K562 (cell line): ENCODE measurements at regions not wholly inside any gene's neighbourhood (a gene's known extent, or its start where the extent isn't known, plus 50 kb on each side); places are given as distances from the start of the nearest gene placed in this dataset.

Experiments used
- ATAC-seq: fragments of 200-7000 bp; cut with Tn5 transposase; 3 replicates; pipeline ENCODE4 v1.9.1; 2020; ENCODE audit warnings: moderate library complexity
- BruUV-seq: library from RNA; stranded (reverse); fragments of 400-500 nt; replicated peaks from 2 replicates; lab custom pipeline; 2021; lab: Mats Ljungman, UMichigan
- CTCF ChIA-PET: fragments of 300-600 bp; formaldehyde crosslinking; extraction: SDS; loops from one replicate; lab custom pipeline; 2021; ENCODE audit warnings: low intra/inter-chr PET ratio; lab: Yijun Ruan, JAX
- POLR2A ChIA-PET: fragments of 300-600, 350-650 bp; sonication (Branson Sonifier 250); formaldehyde crosslinking; extraction: SDS; loops from one replicate; lab custom pipeline; 2021; ENCODE audit warnings: antibody characterized with exemption, inconsistent platforms; lab: Yijun Ruan, JAX
- DNase-seq, 4 experiments: peaks; one replicate each; pipeline versions ENCODE4 v3.0.0 to v3.0.0-alpha.2; 2011 to 2018; ENCODE audit warnings: low spot score in 3 of 4, mixed read lengths in 3 of 4; ENCODE audit errors: extremely low read depth in 1 of 4
- FAIRE-seq: peaks from 2 replicates; lab custom pipeline; 2011; peaks lifted over from hg19 to GRCh38; lab: Jason Lieb, UNC
- H2AFZ ChIP-seq: 2 replicates; pipeline ENCODE4 v1.6.0; 2011; ENCODE audit warnings: low read depth, low read length, control low read depth, inconsistent platforms
- H3K27ac ChIP-seq: fragments of 200-600 bp; 3 replicates; pipeline ENCODE4 v1.8.0; 2011; ENCODE audit warnings: low read depth, mild to moderate bottlenecking, control low read depth, inconsistent platforms, low read length, moderate library complexity, mixed read lengths; ENCODE audit errors: extremely low read depth
- H3K27me3 ChIP-seq, 2 experiments: fragments of 300-600 bp in 1 of 2; 2 replicates in 1 of 2; 3 replicates in 1 of 2; pipeline versions ENCODE4 v1.6.0 to v1.8.0; 2011; ENCODE audit warnings: inconsistent platforms in 2 of 2, low read length in 2 of 2, mild to moderate bottlenecking in 1 of 2, mixed read lengths in 1 of 2, moderate library complexity in 1 of 2; ENCODE audit not compliant: control insufficient read depth in 2 of 2, insufficient read depth in 2 of 2
- H3K36me3 ChIP-seq: fragments of 300-600 bp; 3 replicates; pipeline ENCODE4 v1.8.0; 2011; ENCODE audit warnings: mild to moderate bottlenecking, low read length, inconsistent platforms; ENCODE audit not compliant: control insufficient read depth, insufficient read depth
- H3K4me1 ChIP-seq, 2 experiments: fragments of 200-600 bp in 1 of 2; replicated peaks in 1 of 2; 2 replicates in 1 of 2; 3 replicates in 1 of 2; pipeline versions ENCODE4 v1.5.1 to v1.8.0; 2011; ENCODE audit warnings: inconsistent platforms in 2 of 2, low read length in 2 of 2, mild to moderate bottlenecking in 1 of 2, mixed read lengths in 1 of 2, moderate library complexity in 1 of 2; ENCODE audit not compliant: control insufficient read depth in 2 of 2, insufficient read depth in 2 of 2
- H3K4me2 ChIP-seq: 2 replicates; pipeline ENCODE4 v1.6.1; 2011; ENCODE audit warnings: low read length, control low read depth, inconsistent platforms, mixed read lengths; ENCODE audit not compliant: insufficient read depth
- H3K4me3 ChIP-seq: fragments of 200-600 bp; sonication (generic), shearing (Covaris generic); 2 replicates; pipeline ENCODE4 v1.5.1; 2016; ENCODE audit warnings: control low read depth, inconsistent platforms
- H3K79me2 ChIP-seq: fragments of 200-600 bp; 3 replicates; pipeline ENCODE4 v1.8.0; 2011; ENCODE audit warnings: low read length, inconsistent platforms; ENCODE audit not compliant: control insufficient read depth, insufficient read depth
- H3K9ac ChIP-seq, 2 experiments: 2 replicates each; pipeline versions ENCODE4 v1.6.0 to v1.6.1; 2011; ENCODE audit warnings: low read depth in 2 of 2, low read length in 2 of 2, control low read depth in 1 of 2, inconsistent platforms in 1 of 2, mild to moderate bottlenecking in 1 of 2, mixed read lengths in 1 of 2; ENCODE audit not compliant: insufficient read depth in 1 of 2
- H3K9me1 ChIP-seq: one replicate; pipeline ENCODE4 v1.6.0; 2011; ENCODE audit warnings: inconsistent platforms, mild to moderate bottlenecking, low read length, moderate library complexity; ENCODE audit not compliant: control insufficient read depth, insufficient read depth
- H3K9me3 ChIP-seq: replicated peaks from 2 replicates; pipeline ENCODE4 v1.5.1; 2011; ENCODE audit warnings: low read depth, low read length, inconsistent platforms; ENCODE audit not compliant: control insufficient read depth, insufficient read depth
- H4K20me1 ChIP-seq: replicated peaks from 2 replicates; pipeline ENCODE4 v1.6.1; 2011; ENCODE audit warnings: low read length, inconsistent platforms, mixed read lengths; ENCODE audit not compliant: control insufficient read depth, insufficient read depth
- CREM ChIP-seq: IDR thresholded peaks from 2 replicates; pipeline ENCODE4 v1.6.1; 2014; ENCODE audit warnings: antibody characterized with exemption, low read depth
- MAFG ChIP-seq: fragments of 450-650 bp; conservative IDR thresholded peaks from 2 replicates; pipeline ENCODE4 v1.6.1; 2016; ENCODE audit warnings: missing genetic modification characterization, missing compliant biosample characterization
- NCOR1 ChIP-seq: fragments of 450-650 bp; IDR thresholded peaks from 2 replicates; pipeline ENCODE4 v1.6.1; 2016; ENCODE audit warnings: mild to moderate bottlenecking, moderate library complexity
- NFYB ChIP-seq: IDR thresholded peaks from 2 replicates; pipeline ENCODE4 v1.6.1; 2011; ENCODE audit warnings: mild to moderate bottlenecking, moderate library complexity; ENCODE audit not compliant: insufficient read length; ENCODE audit errors: extremely low read depth
- STAT5A ChIP-seq: IDR thresholded peaks from 2 replicates; pipeline ENCODE4 v1.6.1; 2012; ENCODE audit warnings: low read length, inconsistent platforms, borderline replicate concordance
- TAF1 ChIP-seq: IDR thresholded peaks from 2 replicates; pipeline ENCODE4 v1.6.1; 2011; ENCODE audit warnings: mild to moderate bottlenecking, low read length, moderate library complexity; ENCODE audit not compliant: insufficient read depth, control insufficient read depth, severe bottlenecking; ENCODE audit errors: extremely low read depth
- TGIF2 ChIP-seq: sonication (generic); formaldehyde crosslinking; IDR thresholded peaks from 2 replicates; pipeline ENCODE4 v1.8.1; 2022; ENCODE audit warnings: mild to moderate bottlenecking, missing genetic modification reagents, moderate library complexity
- ZNF551 ChIP-seq: fragments of 250-450 bp; sonication (Bioruptor Pico); IDR thresholded peaks from 2 replicates; pipeline ENCODE4 v1.5.0; 2021; ENCODE audit warnings: mild to moderate bottlenecking, moderate library complexity
- WGBS: fragments of 100-300 bp; shearing (Covaris generic); methylation state at CpG from one replicate; pipeline ENCODE4 v1.1.6; 2016; ENCODE audit warnings: low coverage, mixed read lengths; ENCODE audit not compliant: insufficient coverage; ENCODE audit errors: missing lambda C conversion rate; 5-methylcytosine and 5-hydroxymethylcytosine counted together
- in situ Hi-C: fragments of 300-500 bp; cut with MboI; formaldehyde crosslinking; loops from 4 replicates; pipeline ENCODE4 v1.15.0; 2018; ENCODE audit warnings: inconsistent platforms, mixed read lengths
- intact Hi-C: fragments of 100-400 bp; cut with micrococcal nuclease; formaldehyde crosslinking; loops from 2 replicates; pipeline ENCODE4 v1.14.2; 2022
- TF ChIP-seq, protein P1 (sequence below): fragments of 250-450 bp; sonication (Bioruptor Pico); IDR thresholded peaks from 2 replicates; pipeline ENCODE4 v1.8.0; 2022; ENCODE audit warnings: moderate library complexity, mild to moderate bottlenecking, inconsistent platforms

DNA sequence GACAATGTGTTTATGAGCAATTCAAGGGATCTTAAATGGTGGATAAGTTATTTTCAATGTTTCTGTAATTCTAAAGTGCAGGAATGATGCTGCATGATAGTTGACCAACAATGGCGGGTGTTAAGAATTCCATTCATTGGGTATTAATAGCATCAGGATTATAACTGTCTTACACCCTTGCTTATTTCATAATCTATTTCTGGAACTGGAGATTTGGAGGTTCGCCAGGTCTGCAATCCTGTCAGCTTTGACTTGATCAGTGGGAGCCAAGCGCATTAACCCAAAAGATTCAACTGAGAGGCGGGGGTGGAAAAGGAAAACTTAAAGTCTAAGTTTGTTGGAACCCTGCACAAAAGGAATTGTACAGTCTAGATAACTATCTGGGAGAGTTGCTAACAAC lies 114.9 kb upstream of the ZEB1 start:
- Histone ChIP-seq H3K4me1 (no peaks in the 10 kb centered on the region), H3K4me3 (no peak overlapping the region), H3K9ac (no peak overlapping the region), H3K27ac (no peak overlapping the region), H4K20me1 (no peaks in the 10 kb centered on the region), H3K79me2 (no peaks in the 10 kb centered on the region), H3K9me1 (no peaks in the 10 kb centered on the region), H2AFZ (no peak overlapping the region), H3K9me3 (no peaks in the 10 kb centered on the region), H3K36me3 (no peaks in the 10 kb centered on the region), H3K27me3 (peaks cover 0 to 2% of the 10 kb centered on the region in 2 experiments; a peak in 1 of 5 replicates), H3K4me2 (no peak overlapping the region)
- no peak for ATAC-seq
- in situ Hi-C loops (no loop called here), intact Hi-C loops (no loop called here)
- POLR2A ChIA-PET = no interaction called here
- DNase-seq = no peak
- BruUV-seq = no TSS peak
- CTCF ChIA-PET = no interaction called here
- no peak for FAIRE-seq
- WGBS = 1% methylated on average over 4 of the region's 4 CpGs
- TF ChIP-seq MAFG (tag) (no peak), CREM (no peak), ZNF551 (CRISPR knock-in tag) (no peak), NCOR1 (no peak), NFYB (no peak), TGIF2 (CRISPR knock-in tag) (no peak)

DNA sequence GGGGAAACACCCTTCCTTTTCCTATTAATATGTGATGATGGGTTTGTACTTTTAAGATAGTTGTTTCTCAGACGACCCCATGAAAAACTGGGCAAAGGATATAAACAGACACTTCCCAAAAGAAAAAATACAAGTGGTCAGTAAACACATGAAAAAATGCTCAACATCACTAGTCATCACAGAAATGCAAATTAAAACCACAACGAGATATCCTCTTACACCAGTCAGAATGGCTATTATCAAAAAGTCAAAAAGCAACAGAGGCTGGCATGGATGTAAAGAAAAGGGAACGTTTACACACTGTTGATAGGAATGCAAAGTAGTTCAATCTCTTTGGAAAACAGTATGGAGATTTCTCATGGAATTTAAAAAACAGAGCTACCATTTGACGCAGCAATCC lies 111.4 kb upstream of the ZEB1 start:
- no peak overlapping the region for H2AFZ ChIP-seq
- no peak overlapping the region for H3K4me2 ChIP-seq
- FAIRE-seq (no peak), DNase-seq (no peak), ATAC-seq (no peak)
- H4K20me1 ChIP-seq = no peaks in the 10 kb centered on the region
- no peak overlapping the region for H3K27ac ChIP-seq
- BruUV-seq = no TSS peak
- H3K9me1 ChIP-seq = no peaks in the 10 kb centered on the region
- intact Hi-C loops (no loop called here), in situ Hi-C loops (no loop called here)
- no peaks in the 10 kb centered on the region for H3K9me3 ChIP-seq
- 3% methylated on average over 4 of the region's 4 CpGs for WGBS
- peaks cover 0 to 16% of the 10 kb centered on the region in 2 experiments; a peak in 3 of 5 replicates for H3K27me3 ChIP-seq
- ChIA-PET POLR2A (no interaction called here), CTCF (no interaction called here)
- H3K79me2 ChIP-seq = no peaks in the 10 kb centered on the region
- no peaks in the 10 kb centered on the region for H3K36me3 ChIP-seq
- H3K4me1 ChIP-seq = no peaks in the 10 kb centered on the region; a peak in 1 of 5 replicates
- no peak overlapping the region for H3K4me3 ChIP-seq
- H3K9ac ChIP-seq = no peak overlapping the region
- no peak for TF ChIP-seq TAF1
- TF ChIP-seq STAT5A = no peak
- TF ChIP-seq, protein P1, sequence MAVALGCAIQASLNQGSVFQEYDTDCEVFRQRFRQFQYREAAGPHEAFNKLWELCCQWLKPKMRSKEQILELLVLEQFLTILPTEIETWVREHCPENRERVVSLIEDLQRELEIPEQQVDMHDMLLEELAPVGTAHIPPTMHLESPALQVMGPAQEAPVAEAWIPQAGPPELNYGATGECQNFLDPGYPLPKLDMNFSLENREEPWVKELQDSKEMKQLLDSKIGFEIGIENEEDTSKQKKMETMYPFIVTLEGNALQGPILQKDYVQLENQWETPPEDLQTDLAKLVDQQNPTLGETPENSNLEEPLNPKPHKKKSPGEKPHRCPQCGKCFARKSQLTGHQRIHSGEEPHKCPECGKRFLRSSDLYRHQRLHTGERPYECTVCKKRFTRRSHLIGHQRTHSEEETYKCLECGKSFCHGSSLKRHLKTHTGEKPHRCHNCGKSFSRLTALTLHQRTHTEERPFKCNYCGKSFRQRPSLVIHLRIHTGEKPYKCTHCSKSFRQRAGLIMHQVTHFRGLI = no peak
